GM18861 (cell line): ENCODE measurements at regions not wholly inside any gene's neighbourhood (a gene's known extent, or its start where the extent isn't known, plus 50 kb on each side); places are given as distances from the start of the nearest gene placed in this dataset.

Source experiments
- ATAC-seq: cut with Tn5 transposase; IDR thresholded peaks from one replicate; pipeline ENCODE4 v1.9.1; 2021; ENCODE audit not compliant: unreplicated experiment

- ATAC-seq: no peak
These were observed 70.4 kb upstream of the BACH1 start for GRCh38 chr21:29228306-29228705.

GRCh38 chr21:29230551-29231261 is 68.0 kb upstream of the BACH1 start:
- ATAC-seq: no peak

- ATAC-seq: no peak
These were observed 66.8 kb upstream of the BACH1 start for GRCh38 chr21:29231756-29232529.

GRCh38 chr21:29232530-29233255 is 66.0 kb upstream of the BACH1 start:
- ATAC-seq: no peak

- ATAC-seq: peak; percentile 5
These were observed 65.5 kb upstream of the BACH1 start for GRCh38 chr21:29233256-29233546.

GRCh38 chr21:29233611-29234540 is 64.8 kb upstream of the BACH1 start:
- ATAC-seq: peak; percentile 47

GRCh38 chr21:29235714-29236197 is 63.0 kb upstream of the BACH1 start:
- peak; percentile 50 for ATAC-seq

- no peak for ATAC-seq
These were observed 62.5 kb upstream of the BACH1 start for GRCh38 chr21:29236201-29236600.

GRCh38 chr21:29237110-29238052 is 61.3 kb upstream of the BACH1 start:
- no peak for ATAC-seq

- ATAC-seq: no peak
These were observed 60.4 kb upstream of the BACH1 start for GRCh38 chr21:29238053-29238966.

- no peak for ATAC-seq
These were observed 59.8 kb upstream of the BACH1 start for GRCh38 chr21:29238967-29239290.

GRCh38 chr21:29240136-29240535 is 58.6 kb upstream of the BACH1 start:
- ATAC-seq: no peak

- no peak for ATAC-seq
These were observed 56.5 kb upstream of the BACH1 start for GRCh38 chr21:29242201-29242600.

GRCh38 chr21:29243188-29243587 is 55.5 kb upstream of the BACH1 start:
- no peak for ATAC-seq

GRCh38 chr21:29245104-29245643 is 53.5 kb upstream of the BACH1 start:
- no peak for ATAC-seq

GRCh38 chr21:29245863-29246262 is 52.9 kb upstream of the BACH1 start:
- ATAC-seq: no peak

GRCh38 chr21:29246614-29247013 is 52.1 kb upstream of the BACH1 start:
- ATAC-seq: no peak

GRCh38 chr21:29248124-29248523 is 50.6 kb upstream of the BACH1 start:
- ATAC-seq: no peak
